ENCODE measurements at regions not wholly inside any gene's neighbourhood (a gene's known extent, or its start where the extent isn't known, plus 50 kb on each side); places are given as distances from the start of the nearest gene placed in this dataset.

GRCh38 chr1:96545935-96546656 is 175.5 kb upstream of the PTBP2 start:
- no peak for TF ChIP-seq CTCF (IDR thresholded peaks at IDR 0.05; ENCODE audit: borderline replicate concordance, insufficient read depth, low read depth, low read length)
- H3K4me3 ChIP-seq (ENCODE audit: low read depth, low read length) = no peak overlapping the region

GRCh38 chr1:96550061-96550460 is 171.5 kb upstream of the PTBP2 start:
- TF ChIP-seq CTCF (IDR thresholded peaks at IDR 0.05; ENCODE audit: borderline replicate concordance, insufficient read depth, low read depth, low read length) = no peak
- H3K4me3 ChIP-seq (ENCODE audit: low read depth, low read length) = no peak overlapping the region

GRCh38 chr1:96552451-96552850 is 169.1 kb upstream of the PTBP2 start:
- TF ChIP-seq CTCF (IDR thresholded peaks at IDR 0.05; ENCODE audit: borderline replicate concordance, insufficient read depth, low read depth, low read length) = no peak

GRCh38 chr1:96553811-96554210 is 167.8 kb upstream of the PTBP2 start:
- no peak overlapping the region for H3K4me3 ChIP-seq (ENCODE audit: low read depth, low read length)
- no peak for TF ChIP-seq CTCF (IDR thresholded peaks at IDR 0.05; ENCODE audit: borderline replicate concordance, insufficient read depth, low read depth, low read length)

More at GRCh38 chr1:96552451-96552850, 169.1 kb upstream of the PTBP2 start:
- H3K4me3 ChIP-seq (ENCODE audit: low read depth, low read length) = no peak overlapping the region

GRCh38 chr1:96554364-96554763 is 167.2 kb upstream of the PTBP2 start:
- no peak for TF ChIP-seq CTCF (IDR thresholded peaks at IDR 0.05; ENCODE audit: borderline replicate concordance, insufficient read depth, low read depth, low read length)
- no peak overlapping the region for H3K4me3 ChIP-seq (ENCODE audit: low read depth, low read length)

GRCh38 chr1:96557336-96557735 is 164.2 kb upstream of the PTBP2 start:
- no peak for TF ChIP-seq CTCF (IDR thresholded peaks at IDR 0.05; ENCODE audit: borderline replicate concordance, insufficient read depth, low read depth, low read length)
- no peak overlapping the region for H3K4me3 ChIP-seq (ENCODE audit: low read depth, low read length)

- TF ChIP-seq CTCF (IDR thresholded peaks at IDR 0.05; ENCODE audit: borderline replicate concordance, insufficient read depth, low read depth, low read length) = no peak
Measured at GRCh38 chr1:96558635-96559034, 162.9 kb upstream of the PTBP2 start.

More at GRCh38 chr1:96558635-96559034, 162.9 kb upstream of the PTBP2 start:
- H3K4me3 ChIP-seq (ENCODE audit: low read depth, low read length) = no peak overlapping the region
